ENCODE measurements at regions not wholly inside any gene's neighbourhood (a gene's known extent, or its start where the extent isn't known, plus 50 kb on each side); places are given as distances from the start of the nearest gene placed in this dataset.
"Not testable (repeated sequence)": the region's sequence is repeated elsewhere in the genome, so short reads cannot be mapped to it uniquely, and the experiment has no call there.

DNA sequence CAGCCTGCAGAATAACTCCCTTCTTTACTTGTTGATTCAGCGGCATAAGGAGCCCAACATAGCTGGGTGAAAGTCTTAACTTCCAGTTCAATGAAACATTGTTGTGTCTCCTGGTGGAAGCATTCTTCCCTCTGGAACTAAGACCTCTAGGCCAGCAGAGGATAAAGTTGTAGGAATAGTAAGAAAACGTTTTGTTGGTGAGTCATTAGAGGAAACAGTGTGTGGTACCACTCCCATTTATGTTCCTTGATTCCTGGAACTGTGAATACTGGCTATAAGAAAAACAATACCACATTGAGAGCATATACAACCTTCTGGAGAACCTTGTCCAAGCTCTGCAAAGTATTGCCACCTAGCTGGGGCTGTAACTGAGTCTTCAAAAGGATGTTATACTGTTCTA lies 737.4 kb upstream of the ZP4 start:
- DNase-seq: no peak

DNA sequence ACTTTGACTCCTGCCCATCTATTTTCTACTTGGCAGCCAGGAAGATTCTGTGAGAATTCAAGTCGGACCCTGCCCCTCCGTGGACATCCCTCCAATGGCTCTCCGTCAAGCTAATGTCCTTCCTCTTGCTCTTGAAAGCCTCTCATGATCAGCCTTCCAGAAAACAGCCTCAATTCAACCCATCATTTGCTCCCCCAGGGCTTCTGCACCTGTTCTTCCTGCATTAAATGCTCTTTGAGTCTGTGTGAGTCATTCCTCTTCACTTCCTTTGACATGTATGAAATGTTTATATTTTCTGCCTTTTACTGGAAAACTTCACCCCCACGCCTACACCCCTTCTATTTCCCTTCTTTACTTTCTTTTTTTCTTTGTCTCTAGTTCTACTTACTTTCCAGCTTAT lies 734.1 kb upstream of the ZP4 start:
- DNase-seq: no peak

DNA sequence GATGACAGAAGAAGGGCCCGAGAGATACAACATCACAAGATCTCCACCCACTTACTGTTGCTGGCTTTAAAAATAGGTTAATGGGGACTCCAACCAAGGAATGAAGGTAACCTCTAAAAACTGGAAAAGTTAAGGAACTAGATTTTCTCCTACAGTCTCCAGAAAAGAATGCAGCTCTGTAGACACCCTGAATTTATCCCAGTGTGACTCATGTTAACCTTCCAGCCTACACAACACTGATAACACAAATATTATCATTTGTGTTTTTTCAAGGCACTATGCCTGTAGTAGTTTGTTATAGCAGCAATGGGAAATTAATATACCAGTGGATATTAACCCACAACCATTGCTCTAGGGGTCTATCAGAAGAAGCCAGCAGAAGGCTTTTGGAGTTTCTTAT lies 730.7 kb upstream of the ZP4 start:
- DNase-seq: no peak

DNA sequence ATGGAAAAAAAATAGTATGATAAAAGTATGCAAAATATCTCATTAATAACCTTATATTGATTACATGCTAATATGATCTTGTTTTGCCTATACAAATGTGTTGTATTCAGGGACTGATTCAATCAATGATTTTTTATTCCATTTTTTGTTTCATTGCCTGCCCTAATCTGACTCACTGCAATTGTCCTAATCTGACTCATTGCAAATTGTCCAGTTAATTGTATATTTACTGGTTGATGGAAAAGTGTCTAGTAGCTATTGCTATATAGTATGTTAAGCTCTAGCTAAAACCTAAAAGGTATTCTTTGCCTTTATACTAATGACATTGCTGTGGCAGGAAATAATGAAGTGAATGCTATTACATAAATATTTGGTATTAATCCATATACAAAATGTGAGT lies 728.9 kb upstream of the ZP4 start:
- no peak for DNase-seq

DNA sequence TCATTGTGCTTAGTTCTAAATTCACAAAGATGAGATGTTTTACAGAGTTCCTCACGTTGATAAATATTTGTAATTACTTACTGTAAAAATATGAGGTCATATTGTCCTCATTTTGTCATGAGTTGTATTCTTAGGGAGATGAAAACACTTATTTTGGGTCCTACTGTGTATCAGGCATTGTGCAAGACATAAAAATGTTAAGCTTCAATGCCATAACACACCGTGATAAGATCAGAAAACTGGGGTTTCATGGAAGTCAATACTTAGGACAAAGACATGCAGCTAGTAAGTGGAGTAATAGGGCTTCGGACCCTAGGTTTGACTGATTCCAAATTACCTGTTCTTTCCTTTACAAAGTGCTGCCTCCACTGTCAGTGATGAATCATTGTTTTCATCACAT lies 720.7 kb upstream of the ZP4 start:
- no peak for DNase-seq

DNA sequence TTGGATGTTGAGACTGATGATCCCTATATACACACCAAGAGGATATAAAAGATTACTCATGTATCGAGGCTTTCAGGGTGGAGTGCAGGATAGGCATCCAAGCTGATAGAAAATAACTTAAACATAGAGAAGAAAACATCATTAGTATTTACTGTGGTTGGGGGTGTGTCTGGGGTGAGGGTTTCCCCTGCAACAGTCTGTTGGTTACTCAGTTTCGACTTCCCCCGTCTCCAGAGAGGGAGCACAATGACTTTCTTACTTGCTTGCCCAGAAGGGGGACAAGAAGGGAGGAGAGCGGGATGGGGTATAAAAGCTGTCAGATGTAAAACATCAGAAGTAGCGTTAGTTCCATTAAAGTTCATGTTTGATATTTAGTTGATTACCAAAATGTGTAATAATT lies 717.4 kb upstream of the ZP4 start:
- DNase-seq: no peak

DNA sequence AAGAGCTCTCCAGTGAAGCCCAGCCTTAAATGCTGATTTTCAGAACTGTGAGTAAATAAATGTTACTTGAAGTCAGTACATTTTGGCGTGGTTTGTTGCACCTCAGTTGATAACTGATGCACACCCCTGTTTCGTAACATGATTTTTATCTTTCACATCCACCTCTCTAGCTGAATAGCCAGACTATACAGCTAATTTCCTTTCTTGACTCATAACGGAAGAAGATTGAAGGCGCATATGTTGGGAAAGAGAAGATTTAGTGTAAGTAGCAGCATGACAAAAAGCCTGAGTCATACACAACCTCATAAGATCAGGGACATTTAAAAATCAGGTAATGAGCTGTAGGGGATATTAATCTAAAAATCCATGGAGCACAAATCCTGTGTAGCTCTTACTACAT lies 716.2 kb upstream of the ZP4 start:
- no peak for DNase-seq

DNA sequence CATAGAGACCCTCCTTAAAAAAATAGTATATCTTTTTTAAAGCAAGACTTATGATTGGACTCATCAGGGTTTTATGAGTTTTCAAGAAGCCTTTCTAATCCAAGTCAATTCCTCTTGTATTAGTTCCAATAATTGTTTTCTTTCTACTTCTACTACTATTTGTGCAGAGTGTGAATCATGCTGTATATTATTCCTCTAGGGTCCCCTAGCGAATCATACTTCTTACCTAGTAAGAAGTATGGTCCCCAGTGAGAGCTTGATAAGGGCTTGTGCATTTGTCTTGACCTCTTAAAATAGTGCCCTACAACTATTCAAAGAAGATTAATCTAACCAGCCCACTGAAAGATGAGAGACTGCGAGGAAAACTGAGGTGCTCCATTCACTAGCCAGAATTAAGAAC lies 715.7 kb upstream of the ZP4 start:
- no peak for DNase-seq

DNA sequence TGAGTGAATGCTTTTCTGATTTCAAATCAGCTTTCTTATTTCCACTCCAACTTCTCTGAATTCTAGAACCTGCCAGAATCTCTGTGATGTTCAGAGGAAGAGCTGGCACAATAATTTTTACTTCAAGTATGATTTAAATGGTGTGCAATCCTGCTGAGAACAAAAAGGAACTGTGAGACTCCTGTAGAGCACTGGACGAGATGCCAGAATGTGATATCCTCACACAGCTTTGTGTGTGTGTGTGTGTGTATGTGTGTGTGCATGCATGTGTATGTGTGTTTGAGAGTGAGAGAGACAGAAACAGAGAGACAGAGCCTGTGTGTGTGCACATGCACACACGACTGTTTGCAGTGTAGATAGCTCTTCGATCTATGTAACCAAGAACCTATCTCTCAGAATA lies 713.6 kb upstream of the ZP4 start:
- DNase-seq: no peak

DNA sequence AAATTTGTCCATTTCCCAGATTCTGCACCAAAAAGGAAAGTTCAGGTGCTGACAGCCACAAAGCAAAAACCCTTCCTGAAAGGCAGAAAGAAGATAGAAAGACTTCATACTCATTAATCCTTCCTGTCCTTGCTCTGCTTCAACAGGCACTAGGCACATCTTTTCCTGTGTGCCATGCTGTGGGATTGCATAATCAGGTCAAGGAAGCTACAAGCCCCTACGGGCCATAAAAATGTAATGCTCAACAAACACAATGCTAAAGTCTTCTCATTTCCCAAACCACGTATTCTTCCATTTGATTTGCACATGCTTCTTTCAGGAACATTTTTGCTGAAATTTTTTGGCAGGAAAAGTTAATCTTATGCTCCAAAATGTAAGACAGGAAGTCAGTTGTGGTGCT lies 710.9 kb upstream of the ZP4 start:
- not testable (repeated sequence) for DNase-seq

DNA sequence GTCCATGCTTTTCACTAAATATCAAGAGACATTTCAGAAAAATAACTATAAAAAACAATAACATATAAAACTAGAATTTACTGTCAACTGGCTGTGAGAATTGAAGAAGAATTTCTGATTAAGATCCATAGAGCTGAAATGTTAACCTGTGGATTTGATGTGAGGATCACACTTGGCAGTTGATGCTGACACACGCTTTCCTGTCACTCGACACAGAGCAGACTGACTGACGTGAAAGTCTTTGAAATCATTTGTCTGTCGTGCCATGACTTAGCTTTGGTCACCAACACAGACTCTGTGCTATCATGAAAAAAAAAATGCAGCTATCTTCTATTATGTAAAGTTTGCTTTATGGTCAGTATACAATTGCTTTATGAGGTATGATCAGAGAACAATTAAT lies 706.0 kb upstream of the ZP4 start:
- no peak for DNase-seq

DNA sequence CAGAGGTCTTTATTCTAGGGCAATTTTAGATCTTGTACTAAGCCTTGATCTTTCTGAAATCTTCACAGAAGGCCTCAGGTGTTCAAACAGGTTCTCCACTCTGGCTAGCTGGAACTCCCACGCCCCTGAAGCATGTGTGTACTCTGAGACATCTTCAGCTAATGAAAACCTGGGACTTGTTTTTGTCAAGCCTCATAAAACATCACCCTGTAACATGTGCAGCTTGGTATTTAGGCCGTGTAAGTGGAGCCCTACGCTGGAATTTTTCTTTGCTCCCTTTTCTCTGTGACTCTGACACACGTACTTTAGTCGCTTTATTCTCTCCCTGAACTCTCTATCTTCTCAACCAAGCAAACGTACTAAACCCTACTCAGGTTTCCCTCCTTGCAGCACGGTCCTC lies 701.9 kb upstream of the ZP4 start:
- DNase-seq: no peak

DNA sequence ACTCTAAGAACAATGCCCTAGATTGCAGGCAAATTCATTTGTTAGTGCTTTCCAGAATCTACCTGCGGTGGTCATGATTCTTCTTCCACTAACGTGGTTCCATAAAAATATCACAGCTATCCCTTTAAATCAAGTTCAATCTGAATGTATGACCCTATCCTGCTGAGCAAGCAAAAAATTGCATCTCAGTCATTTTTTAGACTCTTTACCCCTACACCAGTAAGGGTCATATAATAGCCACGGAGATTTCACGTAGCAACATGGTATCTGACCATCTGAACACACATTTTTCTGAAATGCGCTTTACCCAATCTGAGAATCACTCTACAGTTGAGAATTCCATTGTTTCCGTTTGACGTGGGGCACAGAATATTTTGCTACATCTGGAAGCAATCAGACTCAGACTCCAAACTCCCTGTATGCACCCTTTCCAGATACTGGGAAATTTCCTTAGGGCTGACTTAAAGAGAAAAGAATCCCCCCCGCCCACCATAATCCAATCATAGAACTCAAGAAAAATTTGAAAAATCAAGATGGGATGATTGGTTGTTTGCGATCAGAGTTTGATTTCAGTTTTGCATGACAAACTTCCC lies 699.2 kb upstream of the ZP4 start:
- DNase-seq: no peak

DNA sequence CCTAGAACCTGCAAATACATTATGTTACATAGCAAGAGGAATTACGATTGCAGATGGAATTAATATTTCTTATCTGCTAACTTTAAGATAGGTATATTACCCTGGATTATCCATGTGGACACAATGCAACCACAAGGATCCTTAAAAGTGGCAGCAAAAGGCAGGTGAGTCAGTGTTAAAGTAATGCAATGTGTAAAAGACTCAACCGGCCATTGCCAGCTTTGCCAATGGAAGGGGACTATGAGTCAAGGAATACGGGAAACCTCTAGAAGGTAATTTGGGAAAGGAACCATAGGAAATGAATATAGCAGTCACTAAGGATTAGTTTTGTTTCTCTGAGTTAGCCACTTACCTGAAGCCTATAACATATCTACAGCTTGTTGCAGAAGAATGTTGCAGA lies 692.1 kb upstream of the ZP4 start:
- no peak for DNase-seq

DNA sequence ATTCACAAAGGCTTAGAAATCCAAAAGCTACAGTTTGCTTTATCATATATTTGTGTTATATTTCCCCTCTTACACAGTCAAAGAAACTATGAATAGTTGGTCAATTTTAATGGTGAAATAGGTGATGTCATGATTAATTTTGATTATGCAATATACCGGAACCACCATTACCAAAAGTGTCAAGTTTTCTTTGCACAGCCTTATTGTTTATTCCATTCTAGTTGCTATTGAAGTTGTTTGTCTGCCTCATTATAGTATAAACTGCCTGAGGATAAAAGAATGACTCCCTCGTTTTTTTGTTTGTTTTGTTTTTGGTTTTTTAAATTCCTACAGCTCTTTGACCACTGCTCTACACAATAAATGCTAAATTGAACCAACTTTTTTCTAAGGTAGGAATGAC lies 690.6 kb upstream of the ZP4 start:
- no peak for DNase-seq

DNA sequence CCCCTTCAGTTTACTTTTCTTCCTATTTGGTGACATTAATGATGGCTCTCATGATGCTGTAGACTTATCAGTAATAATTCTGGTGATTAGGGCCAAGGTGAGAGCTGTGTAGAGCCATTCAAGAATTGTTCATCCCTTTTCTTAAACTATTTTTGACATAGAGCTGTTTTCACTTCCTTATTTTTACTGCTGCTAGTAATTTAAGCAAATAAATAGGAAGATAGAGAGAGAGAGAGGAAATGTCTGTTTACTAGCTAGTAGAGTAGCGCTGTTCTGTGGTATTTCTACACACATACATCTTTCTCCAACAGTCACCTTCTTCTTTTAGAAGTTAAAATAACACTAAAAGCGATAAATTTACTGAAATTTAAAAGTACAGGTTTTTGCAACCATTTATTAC lies 678.0 kb upstream of the ZP4 start:
- no peak for DNase-seq

DNA sequence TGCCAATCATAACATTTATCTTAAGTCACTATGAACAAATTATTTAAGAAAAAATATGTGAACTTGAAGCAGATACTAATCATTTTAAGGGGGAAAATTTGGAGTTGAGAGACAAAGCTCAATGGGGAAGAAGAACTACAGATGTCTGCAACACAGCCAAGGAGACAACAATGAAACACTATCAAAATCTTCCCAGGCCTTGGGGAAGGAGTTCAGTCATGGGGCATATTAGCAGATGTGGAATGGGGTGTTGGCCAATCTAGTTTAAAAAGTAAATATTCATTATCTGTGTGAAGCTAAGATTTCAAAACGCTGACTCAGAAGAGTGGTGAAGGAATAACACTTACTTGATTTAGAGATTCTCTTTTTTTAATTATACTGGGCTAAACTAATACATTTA lies 671.6 kb upstream of the ZP4 start:
- no peak for DNase-seq

DNA sequence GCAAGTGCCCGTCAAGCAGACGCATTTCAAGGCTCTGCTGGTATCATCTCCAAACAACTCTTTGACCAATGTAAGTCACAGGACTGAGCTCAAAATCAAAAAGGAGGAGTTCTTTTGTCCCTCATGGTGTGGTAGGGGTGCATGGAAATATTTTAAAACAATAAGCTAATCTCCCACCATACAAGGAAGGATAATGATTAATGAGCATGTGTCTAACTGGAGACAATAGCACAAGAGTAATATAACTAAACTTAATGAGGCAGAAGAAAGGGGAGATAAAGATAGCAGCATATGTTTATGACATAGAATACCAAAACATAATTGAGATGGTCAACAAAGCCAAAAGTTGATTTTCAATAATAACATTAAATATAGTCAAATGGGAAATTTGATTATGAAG lies 668.0 kb upstream of the ZP4 start:
- DNase-seq: no peak

DNA sequence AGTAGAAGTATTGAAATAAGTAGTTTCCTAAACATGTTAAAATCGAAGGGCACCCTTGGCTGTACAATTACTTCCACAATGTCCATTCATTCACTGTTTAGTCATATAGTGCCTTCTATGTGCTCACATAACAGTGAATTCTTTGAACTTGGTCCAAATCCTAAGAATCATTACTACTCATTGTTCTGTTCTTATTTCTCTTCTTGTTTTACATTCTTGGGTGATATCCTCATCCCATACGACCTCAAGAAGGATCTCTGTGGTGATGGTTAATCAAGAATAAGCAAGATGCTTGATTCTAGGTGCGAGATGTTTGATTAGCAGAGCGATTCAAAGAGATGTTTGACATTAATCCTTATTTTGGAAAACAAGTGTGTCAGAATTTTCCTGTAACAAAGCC lies 667.4 kb upstream of the ZP4 start:
- no peak for DNase-seq

DNA sequence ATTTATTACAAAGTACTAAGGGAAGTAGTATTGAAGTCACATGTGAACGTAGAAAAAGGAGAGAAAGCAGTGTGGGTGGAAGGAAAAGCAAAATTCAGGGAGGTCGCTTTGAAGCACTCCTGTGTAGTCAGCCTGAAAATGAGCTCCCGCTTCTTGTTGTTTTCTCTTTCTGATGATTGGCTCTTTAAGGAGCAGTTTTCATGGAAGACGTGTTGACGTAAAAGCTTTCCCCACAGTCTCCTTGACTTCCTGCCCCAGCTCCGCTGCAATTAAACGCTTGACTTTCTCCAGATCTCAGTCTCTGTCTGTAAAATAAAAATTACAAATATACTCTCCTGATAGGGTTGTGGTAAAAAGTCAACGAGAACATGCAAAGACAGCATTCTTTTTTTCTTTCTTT lies 661.5 kb upstream of the ZP4 start:
- no peak for DNase-seq

DNA sequence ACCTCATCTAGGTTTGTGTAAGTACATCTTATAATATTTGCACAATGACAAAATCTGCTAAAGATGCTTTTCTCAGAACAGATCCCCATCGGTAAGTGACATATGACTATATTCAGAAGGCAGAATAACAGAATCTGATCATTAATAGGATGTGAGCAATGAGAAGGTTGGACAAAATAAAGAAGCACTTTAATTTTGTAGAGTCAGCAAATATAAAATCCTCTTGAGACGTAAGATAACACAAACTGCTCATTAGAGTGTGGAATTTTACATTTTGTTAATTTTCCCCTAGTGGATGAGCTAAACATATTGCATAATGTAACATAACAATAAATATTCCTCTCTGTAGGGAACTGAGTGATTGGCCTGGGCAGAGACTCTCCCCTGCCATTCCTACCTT lies 658.4 kb upstream of the ZP4 start:
- no peak for DNase-seq

DNA sequence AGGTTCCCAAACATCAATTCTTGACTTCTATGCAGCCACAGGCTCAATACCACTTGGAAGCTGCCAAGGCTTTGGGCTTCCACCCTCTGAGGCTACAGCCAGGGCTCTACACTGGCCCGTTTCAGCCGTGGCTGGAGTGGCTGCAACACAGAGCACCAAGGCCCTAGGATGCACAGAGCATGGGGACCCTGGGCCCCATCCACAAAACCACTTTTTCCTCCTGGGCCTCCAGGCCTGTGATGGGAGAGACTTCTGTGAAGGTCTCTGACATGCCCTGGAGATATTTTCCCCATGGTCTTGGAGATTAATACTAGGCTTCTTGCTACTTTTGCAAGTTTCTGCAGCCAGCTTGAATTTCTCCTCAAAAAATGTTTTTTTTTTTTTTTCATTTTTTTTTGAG lies 655.4 kb upstream of the ZP4 start:
- no peak for DNase-seq

DNA sequence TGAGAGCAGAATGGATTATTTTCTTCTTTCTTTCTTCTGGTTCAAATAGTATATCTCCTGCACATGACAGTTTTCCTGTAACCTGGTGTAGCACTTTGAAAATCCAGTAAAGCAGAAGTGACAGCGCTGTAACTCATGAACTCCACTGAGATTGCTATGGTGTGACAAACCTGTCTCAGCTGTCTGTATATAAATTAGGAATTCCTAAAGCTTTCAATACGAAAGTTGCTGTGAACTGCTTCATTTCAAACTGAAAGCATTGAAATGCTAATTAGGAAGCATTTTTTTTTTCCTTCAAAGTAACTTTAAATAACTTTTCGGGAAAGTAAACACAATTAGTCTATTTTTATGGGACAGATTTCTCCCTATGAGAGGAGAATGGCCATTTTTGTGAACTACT lies 646.9 kb upstream of the ZP4 start:
- no peak for DNase-seq

DNA sequence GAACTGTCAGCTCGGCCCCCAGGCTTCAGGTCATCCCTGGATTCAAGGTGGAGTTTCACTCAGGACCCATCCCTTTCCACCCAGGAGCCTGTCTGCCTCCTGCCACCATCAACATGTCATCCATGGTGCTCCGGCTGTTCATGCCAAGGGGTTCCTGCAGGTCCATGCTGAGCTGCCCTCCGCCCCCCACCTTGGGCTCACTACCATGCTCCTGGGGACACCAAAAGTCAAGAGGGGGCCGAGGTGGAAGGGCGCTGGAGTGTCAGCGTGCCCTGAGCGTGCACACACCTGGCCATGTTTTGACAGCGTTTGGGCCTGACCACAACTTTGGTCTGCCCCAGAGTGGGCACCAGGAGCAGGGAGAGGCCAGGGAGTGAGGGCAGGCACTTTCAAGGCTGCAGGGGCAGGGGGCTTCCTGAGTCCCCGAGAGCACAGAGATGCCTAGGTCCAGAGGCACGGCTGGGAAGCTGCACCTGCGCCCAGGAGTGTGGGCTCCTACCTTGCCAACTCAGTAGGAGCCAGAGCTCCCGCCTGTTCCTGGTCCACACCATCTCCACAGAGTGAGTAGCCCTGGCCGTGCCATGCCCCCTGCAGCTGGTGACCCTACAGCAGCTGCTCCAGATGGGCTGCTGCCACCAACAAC lies 639.6 kb upstream of the ZP4 start:
- no peak for DNase-seq

DNA sequence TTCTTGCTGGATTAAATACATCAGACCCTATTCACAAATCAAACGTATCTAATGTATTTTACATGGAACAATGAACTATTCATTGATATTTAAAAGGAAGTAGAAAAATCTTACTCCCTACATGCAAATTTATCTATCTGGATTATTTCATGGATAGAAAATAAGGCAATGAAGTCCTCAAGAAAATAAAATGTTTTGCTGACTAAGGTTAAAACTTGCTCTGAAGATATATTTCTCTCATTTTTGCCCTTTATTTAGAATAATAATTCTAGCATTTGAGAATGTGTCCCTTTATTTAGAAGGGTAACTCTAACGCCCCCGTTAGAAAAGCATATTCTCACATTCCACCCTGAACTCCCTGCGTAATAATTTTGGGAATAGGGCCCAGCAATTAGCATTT lies 627.0 kb upstream of the ZP4 start:
- no peak for DNase-seq

DNA sequence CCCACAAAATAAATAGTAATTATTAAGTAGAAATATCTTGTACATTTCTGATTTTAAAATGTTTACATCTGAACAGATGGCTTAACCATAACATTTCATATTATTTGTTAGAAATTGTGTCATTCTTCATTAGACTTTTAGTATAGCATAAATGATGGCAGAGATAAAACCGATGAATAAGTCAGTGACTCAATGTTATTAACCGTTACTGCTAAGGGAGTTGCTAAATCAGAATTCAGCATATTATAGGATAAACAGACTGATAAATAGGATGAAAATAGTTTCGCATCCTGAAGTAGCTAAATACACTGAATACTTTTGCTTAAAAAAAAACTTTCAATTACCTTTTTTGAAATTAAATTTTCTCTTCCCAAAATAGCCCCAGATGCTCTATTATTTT lies 610.6 kb upstream of the ZP4 start:
- no peak for DNase-seq
